Trophoblast cell (in vitro differentiated cells and primary cell): ENCODE measurements at regions not wholly inside any gene's neighbourhood (a gene's known extent, or its start where the extent isn't known, plus 50 kb on each side); places are given as distances from the start of the nearest gene placed in this dataset.
A peak's percentile ranks its signal among the peaks of the same experiment; 100 is the strongest.

Source experiments
- DNase-seq, 2 donors: peaks; one replicate each; pipeline ENCODE4 v3.0.0-alpha.2; 2016
- H2AFZ ChIP-seq: 2 replicates; pipeline ENCODE4 v1.6.1; 2013; ENCODE audit warnings: low read length, moderate library complexity, mild to moderate bottlenecking; ENCODE audit not compliant: insufficient read depth, poor library complexity
- H2AK5ac ChIP-seq: 2 replicates; pipeline ENCODE4 v1.6.1; 2013; ENCODE audit warnings: mild to moderate bottlenecking, low read length
- H2BK120ac ChIP-seq: 2 replicates; pipeline ENCODE4 v1.6.1; 2013; ENCODE audit warnings: low read length, mild to moderate bottlenecking, moderate library complexity; ENCODE audit not compliant: insufficient read depth, poor library complexity
- H2BK12ac ChIP-seq: 2 replicates; pipeline ENCODE4 v1.6.1; 2013; ENCODE audit warnings: mild to moderate bottlenecking, low read length, moderate library complexity
- H2BK5ac ChIP-seq: 2 replicates; pipeline ENCODE4 v1.6.1; 2013; ENCODE audit warnings: low read length, low read depth, moderate library complexity, mild to moderate bottlenecking; ENCODE audit not compliant: poor library complexity
- H3K14ac ChIP-seq: 2 replicates; pipeline ENCODE4 v1.6.1; 2013; ENCODE audit warnings: mild to moderate bottlenecking, low read length
- H3K18ac ChIP-seq: 2 replicates; pipeline ENCODE4 v1.6.1; 2013; ENCODE audit warnings: mild to moderate bottlenecking, low read length
- H3K23ac ChIP-seq: 2 replicates; pipeline ENCODE4 v1.6.1; 2013; ENCODE audit warnings: low read length
- H3K27ac ChIP-seq: 2 replicates; pipeline ENCODE4 v1.5.1; 2013; ENCODE audit warnings: low read depth, mild to moderate bottlenecking, inconsistent platforms, low read length, moderate library complexity
- H3K27me3 ChIP-seq: 2 replicates; pipeline ENCODE4 v1.6.1; 2013; ENCODE audit warnings: inconsistent platforms, mild to moderate bottlenecking, low read length, moderate library complexity; ENCODE audit not compliant: insufficient read depth
- H3K36me3 ChIP-seq, 2 experiments: 1 replicate in 1 of 2; 2 replicates in 1 of 2; pipeline ENCODE4 v1.6.1; 2013; ENCODE audit warnings: low read length in 2 of 2, mild to moderate bottlenecking in 2 of 2, moderate library complexity in 1 of 2; ENCODE audit not compliant: insufficient read depth in 2 of 2, control insufficient read depth in 1 of 2
- H3K4ac ChIP-seq: 2 replicates; pipeline ENCODE4 v1.6.1; 2013; ENCODE audit warnings: low read depth, mild to moderate bottlenecking, low read length, moderate library complexity
- H3K4me1 ChIP-seq, 2 experiments: 1 replicate in 1 of 2; 2 replicates in 1 of 2; pipeline ENCODE4 v1.6.1; 2013; ENCODE audit warnings: low read length in 2 of 2, mild to moderate bottlenecking in 2 of 2, moderate library complexity in 1 of 2; ENCODE audit not compliant: insufficient read depth in 2 of 2, control insufficient read depth in 1 of 2
- H3K4me2 ChIP-seq: 2 replicates; pipeline ENCODE4 v1.6.1; 2013; ENCODE audit warnings: inconsistent platforms, mild to moderate bottlenecking, low read length, moderate library complexity
- H3K4me3 ChIP-seq: 2 replicates; pipeline ENCODE4 v1.5.1; 2013; ENCODE audit warnings: mild to moderate bottlenecking, low read depth, low read length, inconsistent platforms
- H3K79me1 ChIP-seq: one replicate; pipeline ENCODE4 v1.6.1; 2013; ENCODE audit warnings: low read length
- H3K79me2 ChIP-seq: 2 replicates; pipeline ENCODE4 v1.6.1; 2013; ENCODE audit warnings: low read length, mild to moderate bottlenecking; ENCODE audit not compliant: control insufficient read depth, insufficient read depth, poor library complexity
- H3K9ac ChIP-seq: 2 replicates; pipeline ENCODE4 v1.6.1; 2013; ENCODE audit warnings: mild to moderate bottlenecking, low read length
- H3K9me3 ChIP-seq: 2 replicates; pipeline ENCODE4 v1.6.1; 2013; ENCODE audit warnings: low read depth, mild to moderate bottlenecking, control low read depth, inconsistent platforms, low read length; ENCODE audit not compliant: insufficient read depth
- H4K12ac ChIP-seq: 2 replicates; pipeline ENCODE4 v1.6.1; 2013; ENCODE audit warnings: low read depth, mild to moderate bottlenecking, low read length, moderate library complexity
- H4K8ac ChIP-seq: 2 replicates; pipeline ENCODE4 v1.6.1; 2013; ENCODE audit warnings: low read depth, mild to moderate bottlenecking, low read length, moderate library complexity
- H4K91ac ChIP-seq: one replicate; pipeline ENCODE4 v1.6.1; 2013; ENCODE audit warnings: low read depth, mild to moderate bottlenecking, low read length, moderate library complexity
- WGBS: extraction: QIAGEN DNeasy Blood & Tissue Kit; methylation state at CpG from one replicate; pipeline ENCODE4 v1.1.7; 2013; ENCODE audit warnings: missing lambda C conversion rate; ENCODE audit not compliant: insufficient read length, insufficient coverage; ENCODE audit errors: extremely low coverage; 5-methylcytosine and 5-hydroxymethylcytosine counted together

DNA sequence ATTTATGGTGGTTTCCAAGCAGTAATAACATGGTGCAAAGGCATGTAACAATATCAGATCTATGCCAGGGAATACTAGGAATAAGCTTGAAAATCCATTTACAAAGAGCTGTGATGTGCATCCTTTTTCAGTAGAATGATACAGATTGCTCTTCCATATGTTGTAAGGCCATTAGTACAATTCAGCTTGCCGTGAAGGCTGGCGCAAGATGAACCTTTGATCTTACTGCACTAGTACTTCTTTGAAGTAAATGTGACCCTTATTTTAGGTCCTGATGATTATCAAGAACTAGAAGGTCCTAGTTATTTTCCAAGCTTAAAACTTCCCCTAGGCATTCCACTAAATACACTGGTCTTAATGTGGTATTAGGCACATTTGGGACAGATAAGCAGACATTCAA, 210.1 kb upstream of the CD96 start:
- H3K4me3 ChIP-seq: no peak overlapping the region
- no CpG with 5 or more reads among the region's 2 CpGs for WGBS
- no peak overlapping the region for H3K9ac ChIP-seq
- no peaks in the 10 kb centered on the region for H3K27me3 ChIP-seq
- H4K8ac ChIP-seq: no peak overlapping the region
- DNase-seq: peak in 1 of 2 donors; percentile 13
- H4K12ac ChIP-seq: no peak overlapping the region
- H3K4ac ChIP-seq: no peak overlapping the region
- H3K79me1 ChIP-seq: no peaks in the 10 kb centered on the region
- no peak overlapping the region for H3K18ac ChIP-seq
- no peak overlapping the region for H4K91ac ChIP-seq
- H2AK5ac ChIP-seq: no peak overlapping the region
- no peak overlapping the region for H2BK5ac ChIP-seq
- H3K27ac ChIP-seq: no peak overlapping the region
- peaks cover 2% of the 10 kb centered on the region in 2 experiments for H3K4me1 ChIP-seq
- no peak overlapping the region for H2BK120ac ChIP-seq
- no peak overlapping the region for H3K4me2 ChIP-seq
- H3K23ac ChIP-seq: no peak overlapping the region
- H3K79me2 ChIP-seq: no peaks in the 10 kb centered on the region
- no peak overlapping the region for H2BK12ac ChIP-seq
- no peaks in the 10 kb centered on the region for H3K36me3 ChIP-seq
- no peak overlapping the region for H2AFZ ChIP-seq
- H3K14ac ChIP-seq: no peak overlapping the region
- no peaks in the 10 kb centered on the region for H3K9me3 ChIP-seq

DNA sequence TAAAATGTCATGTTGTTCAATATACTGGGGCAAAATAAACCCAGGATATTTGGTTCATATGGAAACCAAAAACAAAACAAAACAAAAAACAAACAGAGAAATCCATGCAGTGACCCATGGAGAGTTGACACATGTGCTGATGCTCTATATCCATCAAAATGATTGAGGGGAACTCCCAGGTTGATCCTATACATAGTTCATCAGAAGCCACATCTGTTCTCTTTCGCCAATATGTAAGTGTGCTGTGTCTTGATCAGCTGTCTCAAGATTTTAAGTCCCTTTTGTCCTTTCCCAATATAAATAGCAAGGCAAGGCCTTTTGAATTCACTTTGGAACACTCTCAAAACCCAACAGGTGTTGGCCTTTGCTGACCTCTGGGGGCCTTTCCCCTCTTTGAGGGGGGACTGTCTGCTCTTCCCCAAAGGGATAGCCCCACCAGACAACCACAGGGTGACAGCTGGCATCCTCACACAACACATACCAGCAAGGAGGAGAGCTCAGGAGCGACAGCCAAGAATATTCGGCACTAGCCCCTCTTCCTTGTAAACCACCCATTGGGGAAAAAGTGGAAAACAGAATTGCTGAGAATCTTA, 209.4 kb upstream of the CD96 start:
- peak overlapping the region; percentile 67 for H3K14ac ChIP-seq
- no peak overlapping the region for H2AFZ ChIP-seq
- H3K36me3 ChIP-seq: no peaks in the 10 kb centered on the region
- H2AK5ac ChIP-seq: peak overlapping the region; percentile 71
- WGBS: no CpG with 5 or more reads among the region's 3 CpGs
- peak overlapping the region; percentile 97 for H2BK12ac ChIP-seq
- H2BK120ac ChIP-seq: peak overlapping the region; percentile 90
- H3K79me1 ChIP-seq: peaks cover 2% of the 10 kb centered on the region
- H3K27ac ChIP-seq: no peak overlapping the region
- no peak overlapping the region for H4K8ac ChIP-seq
- H4K12ac ChIP-seq: no peak overlapping the region
- no peaks in the 10 kb centered on the region for H3K9me3 ChIP-seq
- H3K79me2 ChIP-seq: no peaks in the 10 kb centered on the region
- no peak overlapping the region for H3K4me3 ChIP-seq
- H3K4me1 ChIP-seq: peaks cover 5% of the 10 kb centered on the region in 2 experiments
- H3K27me3 ChIP-seq: no peaks in the 10 kb centered on the region
- peak overlapping the region; percentile 88 for H3K18ac ChIP-seq
- H3K9ac ChIP-seq: no peak overlapping the region
- peak overlapping the region; percentile 86 for H4K91ac ChIP-seq
- no peak overlapping the region for H3K23ac ChIP-seq
- H3K4me2 ChIP-seq: no peak overlapping the region
- H2BK5ac ChIP-seq: peak overlapping the region; percentile 90
- H3K4ac ChIP-seq: no peak overlapping the region
- DNase-seq: no peak

DNA sequence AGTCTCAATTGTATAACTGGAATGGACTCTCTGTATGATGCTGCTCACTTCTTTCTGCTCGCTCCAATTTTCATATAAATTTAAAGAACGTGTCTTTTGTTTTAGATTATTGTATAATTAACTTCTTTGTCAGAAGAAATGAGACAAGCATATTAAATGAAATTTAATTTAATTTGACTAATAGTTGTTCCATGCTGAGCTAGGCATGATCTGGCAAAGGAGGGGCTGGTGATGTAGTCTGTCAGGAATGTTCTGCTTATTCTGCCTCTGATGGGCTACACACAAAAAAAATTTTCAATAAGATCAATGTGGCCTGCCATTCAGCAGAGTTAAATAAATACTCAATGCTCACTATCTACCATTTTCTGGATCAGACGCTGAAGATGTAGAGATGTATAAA, 208.4 kb upstream of the CD96 start:
- Histone ChIP-seq H3K18ac (no peak overlapping the region), H3K27ac (no peak overlapping the region), H4K91ac (no peak overlapping the region), H2AFZ (no peak overlapping the region), H3K23ac (no peak overlapping the region), H3K4me3 (no peak overlapping the region), H3K36me3 (no peaks in the 10 kb centered on the region), H2BK5ac (no peak overlapping the region), H3K14ac (no peak overlapping the region), H3K4me1 (peaks cover 5% of the 10 kb centered on the region in 2 experiments), H3K79me2 (no peaks in the 10 kb centered on the region), H3K27me3 (no peaks in the 10 kb centered on the region), H4K12ac (no peak overlapping the region), H2BK120ac (no peak overlapping the region), H4K8ac (no peak overlapping the region), H3K9ac (no peak overlapping the region), H3K79me1 (peaks cover 2% of the 10 kb centered on the region), H2BK12ac (no peak overlapping the region), H3K4me2 (no peak overlapping the region), H2AK5ac (no peak overlapping the region), H3K9me3 (no peaks in the 10 kb centered on the region), H3K4ac (no peak overlapping the region)
- no peak for DNase-seq
- WGBS: no CpG with 5 or more reads among the region's 3 CpGs

DNA sequence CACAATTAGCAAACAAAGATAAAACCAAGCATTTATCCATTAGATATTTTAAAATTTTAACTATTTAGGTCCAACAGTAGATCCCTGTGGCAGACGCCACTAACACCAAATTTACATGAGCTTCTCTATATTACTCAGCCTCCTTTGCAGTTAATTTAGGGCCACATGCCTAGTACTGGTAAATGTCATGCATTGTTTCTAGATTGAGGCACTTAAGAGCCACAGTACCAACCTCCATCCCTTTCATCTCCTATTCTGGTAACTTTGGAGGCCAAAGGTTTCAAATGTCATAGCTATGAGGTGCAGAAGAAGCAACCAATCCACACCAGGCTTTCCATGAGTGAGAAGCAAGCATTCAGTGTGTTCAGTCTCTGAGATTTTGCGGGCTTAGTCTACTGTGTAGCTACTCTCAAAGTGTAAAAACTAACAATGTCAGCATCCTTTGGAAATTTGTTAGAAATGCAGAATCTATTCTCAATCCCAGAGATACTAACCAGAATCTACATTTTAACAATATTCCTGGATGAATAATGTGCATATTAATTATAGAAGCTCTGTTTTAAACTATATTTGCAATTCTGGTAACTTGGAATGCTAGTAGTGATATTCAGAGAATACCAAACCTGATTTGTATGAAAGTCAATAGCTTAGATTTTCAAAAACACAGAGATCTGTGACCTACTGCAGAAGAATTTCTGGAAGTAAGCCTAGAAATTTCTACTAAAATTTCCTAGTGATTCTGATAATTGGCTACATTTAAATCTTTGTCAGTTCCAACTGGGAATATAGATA, 206.3 kb upstream of the CD96 start:
- Histone ChIP-seq H3K4me2 (no peak overlapping the region), H3K36me3 (no peaks in the 10 kb centered on the region)

More for the DNA sequence above, 206.3 kb upstream of the CD96 start:
- H3K27ac ChIP-seq: no peak overlapping the region
- peaks cover 2% of the 10 kb centered on the region for H3K79me1 ChIP-seq
- no peak overlapping the region for H4K12ac ChIP-seq
- no peak overlapping the region for H3K4me3 ChIP-seq
- peaks cover 5% of the 10 kb centered on the region in 2 experiments for H3K4me1 ChIP-seq
- no peak overlapping the region for H2BK12ac ChIP-seq
- WGBS: no CpG with 5 or more reads among the region's 2 CpGs
- H2BK120ac ChIP-seq: no peak overlapping the region
- H3K27me3 ChIP-seq: no peaks in the 10 kb centered on the region
- DNase-seq: no peak
- no peak overlapping the region for H2BK5ac ChIP-seq
- no peak overlapping the region for H3K18ac ChIP-seq
- H2AK5ac ChIP-seq: no peak overlapping the region
- no peak overlapping the region for H4K8ac ChIP-seq
- H3K9me3 ChIP-seq: no peaks in the 10 kb centered on the region
- H3K4ac ChIP-seq: no peak overlapping the region
- H2AFZ ChIP-seq: no peak overlapping the region
- H3K79me2 ChIP-seq: no peaks in the 10 kb centered on the region
- no peak overlapping the region for H3K23ac ChIP-seq
- no peak overlapping the region for H3K9ac ChIP-seq
- no peak overlapping the region for H3K14ac ChIP-seq
- no peak overlapping the region for H4K91ac ChIP-seq
